ENCODE measurements at regions not wholly inside any gene's neighbourhood (a gene's known extent, or its start where the extent isn't known, plus 50 kb on each side); places are given as distances from the start of the nearest gene placed in this dataset.

DNA sequence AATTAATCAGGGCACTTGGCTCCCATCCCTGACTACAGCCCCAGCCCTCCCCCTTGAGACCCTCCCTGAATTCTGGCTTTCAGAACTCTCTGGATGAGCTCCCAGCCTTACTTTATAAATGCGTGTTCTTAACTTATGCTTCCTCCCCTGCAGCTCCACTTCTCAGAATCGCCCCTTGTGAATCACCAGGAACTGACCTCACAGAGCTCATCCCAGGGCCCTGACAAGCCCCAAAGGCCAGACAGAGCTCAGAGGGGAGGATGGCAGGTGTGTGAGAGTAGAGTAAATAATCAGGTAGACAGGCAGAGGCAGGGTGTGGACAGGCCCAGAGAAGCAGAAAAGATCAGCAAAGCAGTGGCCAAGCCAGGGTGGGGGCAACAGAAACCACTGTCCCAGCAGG is 68.2 kb upstream of the FOXN3 start:
- no peak for TF ChIP-seq SIN3A (IDR thresholded peaks at IDR 0.05; ENCODE audit: borderline replicate concordance, insufficient read depth, low read length)
- no peak for TF ChIP-seq TAF1 (IDR thresholded peaks at IDR 0.05; ENCODE audit: borderline replicate concordance, insufficient read depth, low read length)
- TF ChIP-seq FOXP2 (optimal IDR thresholded peaks at IDR 0.05; ENCODE audit: borderline replicate concordance, extremely low read depth, extremely low read length, insufficient read depth): no peak
- TF ChIP-seq, protein P1, sequence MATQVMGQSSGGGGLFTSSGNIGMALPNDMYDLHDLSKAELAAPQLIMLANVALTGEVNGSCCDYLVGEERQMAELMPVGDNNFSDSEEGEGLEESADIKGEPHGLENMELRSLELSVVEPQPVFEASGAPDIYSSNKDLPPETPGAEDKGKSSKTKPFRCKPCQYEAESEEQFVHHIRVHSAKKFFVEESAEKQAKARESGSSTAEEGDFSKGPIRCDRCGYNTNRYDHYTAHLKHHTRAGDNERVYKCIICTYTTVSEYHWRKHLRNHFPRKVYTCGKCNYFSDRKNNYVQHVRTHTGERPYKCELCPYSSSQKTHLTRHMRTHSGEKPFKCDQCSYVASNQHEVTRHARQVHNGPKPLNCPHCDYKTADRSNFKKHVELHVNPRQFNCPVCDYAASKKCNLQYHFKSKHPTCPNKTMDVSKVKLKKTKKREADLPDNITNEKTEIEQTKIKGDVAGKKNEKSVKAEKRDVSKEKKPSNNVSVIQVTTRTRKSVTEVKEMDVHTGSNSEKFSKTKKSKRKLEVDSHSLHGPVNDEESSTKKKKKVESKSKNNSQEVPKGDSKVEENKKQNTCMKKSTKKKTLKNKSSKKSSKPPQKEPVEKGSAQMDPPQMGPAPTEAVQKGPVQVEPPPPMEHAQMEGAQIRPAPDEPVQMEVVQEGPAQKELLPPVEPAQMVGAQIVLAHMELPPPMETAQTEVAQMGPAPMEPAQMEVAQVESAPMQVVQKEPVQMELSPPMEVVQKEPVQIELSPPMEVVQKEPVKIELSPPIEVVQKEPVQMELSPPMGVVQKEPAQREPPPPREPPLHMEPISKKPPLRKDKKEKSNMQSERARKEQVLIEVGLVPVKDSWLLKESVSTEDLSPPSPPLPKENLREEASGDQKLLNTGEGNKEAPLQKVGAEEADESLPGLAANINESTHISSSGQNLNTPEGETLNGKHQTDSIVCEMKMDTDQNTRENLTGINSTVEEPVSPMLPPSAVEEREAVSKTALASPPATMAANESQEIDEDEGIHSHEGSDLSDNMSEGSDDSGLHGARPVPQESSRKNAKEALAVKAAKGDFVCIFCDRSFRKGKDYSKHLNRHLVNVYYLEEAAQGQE (IDR thresholded peaks at IDR 0.05; ENCODE audit: insufficient read depth in 1 of 2, low read depth in 2 of 2, low read length in 2 of 2): no peak
- TF ChIP-seq POLR2AphosphoS5 (IDR thresholded peaks at IDR 0.05; ENCODE audit: low read depth, low read length): no peak

DNA sequence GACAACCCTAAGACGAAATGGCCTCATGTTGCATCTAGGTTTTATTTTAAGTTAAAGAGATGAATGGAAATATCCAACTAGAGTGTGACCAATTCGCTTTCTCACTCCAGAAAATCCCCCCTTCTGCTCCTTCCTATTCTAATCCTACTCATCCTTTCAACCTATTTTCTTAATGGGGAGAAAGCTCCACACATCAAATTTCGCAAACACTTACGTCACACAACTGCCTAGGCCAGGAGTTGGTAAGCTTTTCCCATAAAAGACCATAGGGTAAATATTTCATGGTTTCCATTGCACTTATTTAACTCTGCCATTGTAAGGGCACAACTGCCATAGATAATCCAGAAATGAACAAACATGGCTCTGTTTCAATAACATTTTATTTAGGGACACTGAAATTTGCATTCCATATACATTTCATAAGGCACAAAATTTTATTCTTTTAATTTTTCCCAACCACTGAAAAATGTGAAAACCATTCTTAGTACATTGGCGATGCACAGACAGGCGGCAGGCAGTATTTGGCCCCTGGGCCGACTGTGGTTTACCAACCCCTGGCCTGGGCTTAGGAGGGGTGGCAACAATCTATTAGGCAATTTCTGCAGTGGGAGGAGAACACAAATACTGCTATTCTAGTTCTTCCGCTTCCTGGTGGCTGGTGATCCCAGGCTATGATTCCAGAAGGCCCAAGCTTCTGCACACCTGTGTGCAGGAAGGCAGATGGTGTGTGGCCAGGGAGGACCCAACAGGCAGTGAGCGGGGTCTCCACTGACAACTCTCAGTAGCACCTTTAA is 67.2 kb upstream of the FOXN3 start:
- TF ChIP-seq POLR2AphosphoS5 (IDR thresholded peaks at IDR 0.05; ENCODE audit: low read depth, low read length) (no peak), FOXP2 (optimal IDR thresholded peaks at IDR 0.05; ENCODE audit: borderline replicate concordance, extremely low read depth, extremely low read length, insufficient read depth) (no peak), SIN3A (IDR thresholded peaks at IDR 0.05; ENCODE audit: borderline replicate concordance, insufficient read depth, low read length) (no peak), TAF1 (IDR thresholded peaks at IDR 0.05; ENCODE audit: borderline replicate concordance, insufficient read depth, low read length) (no peak)
- TF ChIP-seq, protein P1 (IDR thresholded peaks at IDR 0.05; ENCODE audit: insufficient read depth in 1 of 2, low read depth in 2 of 2, low read length in 2 of 2): no peak

DNA sequence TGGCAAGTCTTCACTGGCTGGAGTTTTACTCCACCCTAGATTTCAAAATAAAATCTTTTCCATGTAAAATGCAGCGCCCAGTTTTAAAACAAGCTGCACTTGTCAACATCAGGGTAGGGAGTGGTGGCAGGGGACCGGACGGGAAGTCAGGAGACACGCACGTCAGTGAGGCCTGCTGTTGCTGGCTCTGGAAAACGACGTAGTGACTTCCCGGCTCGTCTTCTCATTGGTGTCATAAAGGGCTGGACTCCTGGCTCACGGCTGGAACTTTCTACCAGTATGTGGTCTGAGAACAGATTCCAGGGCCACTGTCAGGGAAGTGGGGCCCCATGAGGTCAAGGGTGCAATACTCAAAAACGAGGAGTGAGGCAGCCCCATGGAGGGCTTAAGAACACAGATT is 64.2 kb upstream of the FOXN3 start:
- TF ChIP-seq POLR2AphosphoS5 (IDR thresholded peaks at IDR 0.05; ENCODE audit: low read depth, low read length) (no peak), TAF1 (IDR thresholded peaks at IDR 0.05; ENCODE audit: borderline replicate concordance, insufficient read depth, low read length) (no peak), SIN3A (IDR thresholded peaks at IDR 0.05; ENCODE audit: borderline replicate concordance, insufficient read depth, low read length) (no peak), FOXP2 (optimal IDR thresholded peaks at IDR 0.05; ENCODE audit: borderline replicate concordance, extremely low read depth, extremely low read length, insufficient read depth) (no peak)
- TF ChIP-seq, protein P1 (IDR thresholded peaks at IDR 0.05; ENCODE audit: insufficient read depth in 1 of 2, low read depth in 2 of 2, low read length in 2 of 2): no peak

DNA sequence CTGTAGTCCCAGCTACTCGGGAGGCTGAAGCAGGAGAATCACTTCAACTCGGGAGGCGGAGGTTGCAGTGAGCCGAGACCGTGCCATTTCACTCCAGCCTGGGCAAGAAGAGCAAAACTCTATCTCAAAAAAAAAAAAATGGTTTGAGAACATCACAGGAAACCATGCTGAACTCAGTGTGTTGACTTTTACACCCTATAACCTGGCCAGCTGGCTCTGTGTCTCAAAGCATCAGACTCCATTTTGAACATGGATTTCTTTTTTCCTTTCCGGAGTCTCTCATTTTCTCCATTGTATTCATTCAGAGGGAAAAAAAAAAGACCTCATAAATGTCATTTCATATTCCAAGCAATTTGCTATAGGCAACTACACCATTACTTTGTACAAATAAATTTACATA is 63.2 kb upstream of the FOXN3 start:
- TF ChIP-seq, protein P1 (IDR thresholded peaks at IDR 0.05; ENCODE audit: insufficient read depth in 1 of 2, low read depth in 2 of 2, low read length in 2 of 2): no peak
- TF ChIP-seq FOXP2 (optimal IDR thresholded peaks at IDR 0.05; ENCODE audit: borderline replicate concordance, extremely low read depth, extremely low read length, insufficient read depth) (no peak), TAF1 (IDR thresholded peaks at IDR 0.05; ENCODE audit: borderline replicate concordance, insufficient read depth, low read length) (no peak), SIN3A (IDR thresholded peaks at IDR 0.05; ENCODE audit: borderline replicate concordance, insufficient read depth, low read length) (no peak)
